ENCODE measurements at regions not wholly inside any gene's neighbourhood (a gene's known extent, or its start where the extent isn't known, plus 50 kb on each side); places are given as distances from the start of the nearest gene placed in this dataset.
"Not testable (repeated sequence)": the region's sequence is repeated elsewhere in the genome, so short reads cannot be mapped to it uniquely, and the experiment has no call there.

- intact Hi-C loops (cut with micrococcal nuclease) = no loop called here
- Mint-ChIP-seq H3K27me3 (ENCODE audit: low read depth) (no peaks in the 10 kb centered on the region), H3K9me3 (peaks cover 22% of the 10 kb centered on the region), H3K36me3 (ENCODE audit: low read depth) (no peaks in the 10 kb centered on the region), H3K4me1 (ENCODE audit: low read depth) (no peaks in the 10 kb centered on the region), H3K27ac (no peak overlapping the region), H3K4me3 (ENCODE audit: low read depth) (no peak overlapping the region)
- no peak for DNase-seq (ENCODE audit: low spot score)
Measured at GRCh38 chr2:140117386-140117785, 1337.2 kb upstream of the NXPH2 start.

- intact Hi-C loops (cut with micrococcal nuclease) = no loop called here
- no peak overlapping the region for H3K27ac Mint-ChIP-seq
- no peaks in the 10 kb centered on the region for H3K36me3 Mint-ChIP-seq (ENCODE audit: low read depth)
- H3K9me3 Mint-ChIP-seq = peaks cover 27% of the 10 kb centered on the region
- no peak for DNase-seq (ENCODE audit: low spot score)
- H3K4me1 Mint-ChIP-seq (ENCODE audit: low read depth) = no peaks in the 10 kb centered on the region
- no peaks in the 10 kb centered on the region for H3K27me3 Mint-ChIP-seq (ENCODE audit: low read depth)
- no peak overlapping the region for H3K4me3 Mint-ChIP-seq (ENCODE audit: low read depth)
Measured at GRCh38 chr2:140108706-140109475, 1328.7 kb upstream of the NXPH2 start.

- DNase-seq (ENCODE audit: low spot score) = no peak
- H3K27me3 Mint-ChIP-seq (ENCODE audit: low read depth) = no peaks in the 10 kb centered on the region
- H3K36me3 Mint-ChIP-seq (ENCODE audit: low read depth) = no peaks in the 10 kb centered on the region
- intact Hi-C loops (cut with micrococcal nuclease) = no loop called here
- no peak overlapping the region for H3K4me3 Mint-ChIP-seq (ENCODE audit: low read depth)
- H3K27ac Mint-ChIP-seq = no peak overlapping the region
- H3K9me3 Mint-ChIP-seq = peaks cover 29% of the 10 kb centered on the region
- no peaks in the 10 kb centered on the region for H3K4me1 Mint-ChIP-seq (ENCODE audit: low read depth)
Measured at GRCh38 chr2:140091926-140092325, 1311.7 kb upstream of the NXPH2 start.

- H3K27me3 Mint-ChIP-seq (ENCODE audit: low read depth) = no peaks in the 10 kb centered on the region
- H3K4me3 Mint-ChIP-seq (ENCODE audit: low read depth) = no peak overlapping the region
- no peak overlapping the region for H3K27ac Mint-ChIP-seq
- no peaks in the 10 kb centered on the region for H3K36me3 Mint-ChIP-seq (ENCODE audit: low read depth)
- no peaks in the 10 kb centered on the region for H3K4me1 Mint-ChIP-seq (ENCODE audit: low read depth)
- intact Hi-C loops (cut with micrococcal nuclease) = no loop called here
- DNase-seq (ENCODE audit: low spot score) = no peak
- H3K9me3 Mint-ChIP-seq = peaks cover 25% of the 10 kb centered on the region
Measured at GRCh38 chr2:140086964-140087363, 1306.8 kb upstream of the NXPH2 start.

- no peaks in the 10 kb centered on the region for H3K27me3 Mint-ChIP-seq (ENCODE audit: low read depth)
- H3K36me3 Mint-ChIP-seq (ENCODE audit: low read depth) = no peaks in the 10 kb centered on the region
- H3K4me3 Mint-ChIP-seq (ENCODE audit: low read depth) = no peak overlapping the region
Measured at GRCh38 chr2:140085674-140086073, 1305.5 kb upstream of the NXPH2 start.

GRCh38 chr2:140079038-140079437 lies 1298.8 kb upstream of the NXPH2 start:
- Mint-ChIP-seq H3K4me3 (ENCODE audit: low read depth) (no peak overlapping the region), H3K9me3 (peaks cover 23% of the 10 kb centered on the region)
- intact Hi-C loops (cut with micrococcal nuclease) = no loop called here

More at GRCh38 chr2:140085674-140086073, 1305.5 kb upstream of the NXPH2 start:
- intact Hi-C loops (cut with micrococcal nuclease) = no loop called here
- H3K27ac Mint-ChIP-seq = no peak overlapping the region
- H3K4me1 Mint-ChIP-seq (ENCODE audit: low read depth) = no peaks in the 10 kb centered on the region
- no peak for DNase-seq (ENCODE audit: low spot score)
- peaks cover 22% of the 10 kb centered on the region for H3K9me3 Mint-ChIP-seq

GRCh38 chr2:140076164-140076563 lies 1296.0 kb upstream of the NXPH2 start:
- H3K27ac Mint-ChIP-seq = no peak overlapping the region
- no peaks in the 10 kb centered on the region for H3K4me1 Mint-ChIP-seq (ENCODE audit: low read depth)
- no peak for DNase-seq (ENCODE audit: low spot score)
- no peaks in the 10 kb centered on the region for H3K27me3 Mint-ChIP-seq (ENCODE audit: low read depth)
- H3K36me3 Mint-ChIP-seq (ENCODE audit: low read depth) = no peaks in the 10 kb centered on the region
- H3K4me3 Mint-ChIP-seq (ENCODE audit: low read depth) = no peak overlapping the region
- intact Hi-C loops (cut with micrococcal nuclease) = no loop called here
- peaks cover 40% of the 10 kb centered on the region for H3K9me3 Mint-ChIP-seq

More at GRCh38 chr2:140079038-140079437, 1298.8 kb upstream of the NXPH2 start:
- Mint-ChIP-seq H3K27ac (no peak overlapping the region), H3K4me1 (ENCODE audit: low read depth) (no peaks in the 10 kb centered on the region), H3K27me3 (ENCODE audit: low read depth) (no peaks in the 10 kb centered on the region), H3K36me3 (ENCODE audit: low read depth) (no peaks in the 10 kb centered on the region)
- DNase-seq (ENCODE audit: low spot score) = no peak

GRCh38 chr2:140073763-140074162 lies 1293.6 kb upstream of the NXPH2 start:
- DNase-seq (ENCODE audit: low spot score); H3K4me1 Mint-ChIP-seq (ENCODE audit: low read depth); H3K36me3 Mint-ChIP-seq (ENCODE audit: low read depth); H3K27ac Mint-ChIP-seq; H3K4me3 Mint-ChIP-seq (ENCODE audit: low read depth); intact Hi-C loops (cut with micrococcal nuclease); H3K27me3 Mint-ChIP-seq (ENCODE audit: low read depth): not testable (repeated sequence)
- peaks cover 35% of the 10 kb centered on the region for H3K9me3 Mint-ChIP-seq

GRCh38 chr2:140067661-140068060 lies 1287.5 kb upstream of the NXPH2 start:
- H3K9me3 Mint-ChIP-seq = peaks cover 34% of the 10 kb centered on the region
- no peak for DNase-seq (ENCODE audit: low spot score)
- no peaks in the 10 kb centered on the region for H3K27me3 Mint-ChIP-seq (ENCODE audit: low read depth)
- H3K4me3 Mint-ChIP-seq (ENCODE audit: low read depth) = no peak overlapping the region
- no peaks in the 10 kb centered on the region for H3K4me1 Mint-ChIP-seq (ENCODE audit: low read depth)
- H3K36me3 Mint-ChIP-seq (ENCODE audit: low read depth) = no peaks in the 10 kb centered on the region
- intact Hi-C loops (cut with micrococcal nuclease) = no loop called here
- no peak overlapping the region for H3K27ac Mint-ChIP-seq

- Mint-ChIP-seq H3K27me3 (ENCODE audit: low read depth) (no peaks in the 10 kb centered on the region), H3K36me3 (ENCODE audit: low read depth) (no peaks in the 10 kb centered on the region), H3K4me3 (ENCODE audit: low read depth) (no peak overlapping the region), H3K9me3 (peaks cover 27% of the 10 kb centered on the region), H3K27ac (no peak overlapping the region), H3K4me1 (ENCODE audit: low read depth) (no peaks in the 10 kb centered on the region)
- intact Hi-C loops (cut with micrococcal nuclease) = no loop called here
- DNase-seq (ENCODE audit: low spot score) = no peak
Measured at GRCh38 chr2:140064243-140064642, 1284.1 kb upstream of the NXPH2 start.

- H3K36me3 Mint-ChIP-seq (ENCODE audit: low read depth) = no peaks in the 10 kb centered on the region
- H3K9me3 Mint-ChIP-seq = peaks cover 25% of the 10 kb centered on the region
- intact Hi-C loops (cut with micrococcal nuclease) = no loop called here
- H3K27me3 Mint-ChIP-seq (ENCODE audit: low read depth) = no peaks in the 10 kb centered on the region
- DNase-seq (ENCODE audit: low spot score) = no peak
- H3K4me3 Mint-ChIP-seq (ENCODE audit: low read depth) = no peak overlapping the region
- no peak overlapping the region for H3K27ac Mint-ChIP-seq
- no peaks in the 10 kb centered on the region for H3K4me1 Mint-ChIP-seq (ENCODE audit: low read depth)
Measured at GRCh38 chr2:140063356-140063755, 1283.2 kb upstream of the NXPH2 start.

GRCh38 chr2:140061240-140061639 lies 1281.0 kb upstream of the NXPH2 start:
- no peak overlapping the region for H3K27ac Mint-ChIP-seq
- H3K9me3 Mint-ChIP-seq = peaks cover 36% of the 10 kb centered on the region
- H3K4me1 Mint-ChIP-seq (ENCODE audit: low read depth) = no peaks in the 10 kb centered on the region
- no peaks in the 10 kb centered on the region for H3K27me3 Mint-ChIP-seq (ENCODE audit: low read depth)
- no peak for DNase-seq (ENCODE audit: low spot score)
- H3K4me3 Mint-ChIP-seq (ENCODE audit: low read depth) = no peak overlapping the region
- intact Hi-C loops (cut with micrococcal nuclease) = no loop called here
- H3K36me3 Mint-ChIP-seq (ENCODE audit: low read depth) = no peaks in the 10 kb centered on the region

- H3K4me3 Mint-ChIP-seq (ENCODE audit: low read depth) = no peak overlapping the region
- intact Hi-C loops (cut with micrococcal nuclease) = no loop called here
Measured at GRCh38 chr2:140057928-140058327, 1277.7 kb upstream of the NXPH2 start.

More at GRCh38 chr2:140057928-140058327, 1277.7 kb upstream of the NXPH2 start:
- H3K36me3 Mint-ChIP-seq (ENCODE audit: low read depth) = no peaks in the 10 kb centered on the region
- no peaks in the 10 kb centered on the region for H3K27me3 Mint-ChIP-seq (ENCODE audit: low read depth)
- H3K27ac Mint-ChIP-seq = no peak overlapping the region
- H3K9me3 Mint-ChIP-seq = peaks cover 34% of the 10 kb centered on the region
- no peaks in the 10 kb centered on the region for H3K4me1 Mint-ChIP-seq (ENCODE audit: low read depth)
- no peak for DNase-seq (ENCODE audit: low spot score)
